ENCODE measurements at regions not wholly inside any gene's neighbourhood (a gene's known extent, or its start where the extent isn't known, plus 50 kb on each side); places are given as distances from the start of the nearest gene placed in this dataset.

GRCh38 chr10:78351283-78351682 lies 317.6 kb downstream of the RPS24 start:
- TF ChIP-seq CTCF (IDR thresholded peaks at IDR 0.05): no peak
- no peak for TF ChIP-seq POLR2A (IDR thresholded peaks at IDR 0.05)
- no peak for TF ChIP-seq EP300 (IDR thresholded peaks at IDR 0.05)
